Hepatocyte (in vitro differentiated cells): ENCODE measurements at regions not wholly inside any gene's neighbourhood (a gene's known extent, or its start where the extent isn't known, plus 50 kb on each side); places are given as distances from the start of the nearest gene placed in this dataset.

Source experiments
- EZH2 ChIP-seq: fragments of 200-600 bp; sonication (generic); IDR thresholded peaks from 2 replicates; pipeline ENCODE4 v1.6.1; 2016; ENCODE audit warnings: antibody characterized with exemption, mild to moderate bottlenecking, borderline replicate concordance
- EZH2phosphoT487 ChIP-seq: fragments of 200-600 bp; sonication (generic); IDR thresholded peaks from one replicate; pipeline ENCODE4 v1.6.1; 2018; ENCODE audit warnings: antibody characterized with exemption, mild to moderate bottlenecking, low read depth, moderate library complexity; ENCODE audit not compliant: unreplicated experiment, severe bottlenecking
- TF ChIP-seq, protein P1 (sequence below): fragments of 200-600 bp; sonication (generic); IDR thresholded peaks from 2 replicates; pipeline ENCODE4 v1.5.1; 2016; ENCODE audit warnings: antibody characterized with exemption, mild to moderate bottlenecking; ENCODE audit not compliant: poor library complexity

DNA sequence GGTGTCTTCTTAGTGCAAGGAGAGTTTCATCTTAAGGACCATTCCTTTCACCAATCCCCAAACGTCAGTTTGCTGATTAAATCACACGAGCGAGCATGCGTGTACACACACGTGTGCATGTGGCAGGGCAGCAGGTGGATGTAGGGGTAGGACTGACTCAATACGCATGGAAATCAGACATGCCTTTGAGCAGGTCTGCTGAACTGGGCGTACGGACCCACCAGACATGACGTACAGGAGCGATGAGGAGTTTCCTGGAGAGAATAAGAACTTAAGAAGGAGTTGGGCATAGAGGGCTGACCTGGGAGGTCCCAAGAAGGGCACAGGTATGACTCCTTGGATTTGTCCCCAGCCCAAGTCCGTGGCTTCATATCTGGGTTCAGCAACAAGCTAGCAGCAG is 170.0 kb downstream of the FGF18 start:
- TF ChIP-seq, protein P1, sequence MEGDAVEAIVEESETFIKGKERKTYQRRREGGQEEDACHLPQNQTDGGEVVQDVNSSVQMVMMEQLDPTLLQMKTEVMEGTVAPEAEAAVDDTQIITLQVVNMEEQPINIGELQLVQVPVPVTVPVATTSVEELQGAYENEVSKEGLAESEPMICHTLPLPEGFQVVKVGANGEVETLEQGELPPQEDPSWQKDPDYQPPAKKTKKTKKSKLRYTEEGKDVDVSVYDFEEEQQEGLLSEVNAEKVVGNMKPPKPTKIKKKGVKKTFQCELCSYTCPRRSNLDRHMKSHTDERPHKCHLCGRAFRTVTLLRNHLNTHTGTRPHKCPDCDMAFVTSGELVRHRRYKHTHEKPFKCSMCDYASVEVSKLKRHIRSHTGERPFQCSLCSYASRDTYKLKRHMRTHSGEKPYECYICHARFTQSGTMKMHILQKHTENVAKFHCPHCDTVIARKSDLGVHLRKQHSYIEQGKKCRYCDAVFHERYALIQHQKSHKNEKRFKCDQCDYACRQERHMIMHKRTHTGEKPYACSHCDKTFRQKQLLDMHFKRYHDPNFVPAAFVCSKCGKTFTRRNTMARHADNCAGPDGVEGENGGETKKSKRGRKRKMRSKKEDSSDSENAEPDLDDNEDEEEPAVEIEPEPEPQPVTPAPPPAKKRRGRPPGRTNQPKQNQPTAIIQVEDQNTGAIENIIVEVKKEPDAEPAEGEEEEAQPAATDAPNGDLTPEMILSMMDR: no peak
- TF ChIP-seq EZH2 (no peak), EZH2phosphoT487 (no peak)
